ENCODE measurements at regions not wholly inside any gene's neighbourhood (a gene's known extent, or its start where the extent isn't known, plus 50 kb on each side); places are given as distances from the start of the nearest gene placed in this dataset.

DNA sequence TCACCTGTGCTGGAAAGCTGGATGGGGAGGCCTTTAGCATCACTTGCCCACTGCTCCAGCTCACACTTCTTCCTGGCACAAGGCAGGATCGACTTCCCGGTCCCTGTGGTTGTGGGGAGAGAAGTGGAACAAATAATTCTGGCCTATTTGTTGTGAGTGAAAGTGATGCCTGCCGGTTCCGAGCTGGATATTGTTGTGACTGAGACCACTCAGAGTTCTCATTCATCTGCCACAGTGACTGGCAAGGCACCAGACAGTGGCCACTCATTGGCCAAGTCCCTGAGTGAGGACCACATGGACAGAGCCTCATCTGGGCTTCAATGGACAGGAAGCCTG lies 191.9 kb downstream of the PTPRU start:
- TF ChIP-seq CTCF (optimal IDR thresholded peaks at IDR 0.05 in 1 of 3, IDR thresholded peaks at IDR 0.05 in 1 of 3, conservative IDR thresholded peaks at IDR 0.05 in 1 of 3; ENCODE audit: extremely low read depth in 1 of 3, insufficient read depth in 2 of 3, low read length in 3 of 3) (no peak), EZH2 (IDR thresholded peaks at IDR 0.05; ENCODE audit: low read length) (no peak)

Measured in keratinocyte (primary cell).